ENCODE measurements at regions not wholly inside any gene's neighbourhood (a gene's known extent, or its start where the extent isn't known, plus 50 kb on each side); places are given as distances from the start of the nearest gene placed in this dataset.
A peak's percentile ranks its signal among the peaks of the same experiment; 100 is the strongest.

DNA sequence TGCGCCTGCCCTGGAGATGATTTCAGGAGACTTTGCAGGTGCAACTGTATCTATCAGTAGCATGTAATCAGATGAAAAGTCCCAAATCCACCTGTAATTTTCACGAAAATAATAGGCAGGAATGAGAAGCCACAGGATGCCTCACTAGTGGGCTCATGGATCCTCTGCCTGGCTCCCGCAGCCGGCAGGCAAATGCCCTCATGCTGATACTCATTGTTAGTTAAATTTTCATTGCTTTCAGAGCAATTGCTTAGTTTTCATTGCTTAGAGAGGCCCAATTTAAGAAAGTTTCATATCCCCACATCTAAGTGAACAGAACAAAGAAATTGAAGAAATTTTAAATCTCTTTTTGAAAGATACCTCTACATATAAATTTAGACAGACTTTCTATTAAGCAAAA, 57.6 kb upstream of the CTDP1 start:
- intact Hi-C loops (cut with DNase I), result loop anchor here in 1 of 2 donors (10.0 kb wide), 1 partner anchor 57 kb away; no protein-coding TSS in a partner anchor
- no peak for DNase-seq (ENCODE audit: low spot score)

GRCh38 chr18:79624356-79625170, 55.0 kb upstream of the CTDP1 start:
- intact Hi-C loops (cut with DNase I), result loop anchor here in 1 of 2 donors (10.0 kb wide), 1 partner anchor 60 kb away; no protein-coding TSS in a partner anchor
- peak; percentile 24 for DNase-seq (ENCODE audit: low spot score)

- peak; percentile 70 for DNase-seq (ENCODE audit: low spot score)
- intact Hi-C loops (cut with DNase I), result loop anchor here in 1 of 2 donors (10.0 kb wide), 1 partner anchor 61 kb away; no protein-coding TSS in a partner anchor
Measured at GRCh38 chr18:79625195-79625923, 54.2 kb upstream of the CTDP1 start.

DNA sequence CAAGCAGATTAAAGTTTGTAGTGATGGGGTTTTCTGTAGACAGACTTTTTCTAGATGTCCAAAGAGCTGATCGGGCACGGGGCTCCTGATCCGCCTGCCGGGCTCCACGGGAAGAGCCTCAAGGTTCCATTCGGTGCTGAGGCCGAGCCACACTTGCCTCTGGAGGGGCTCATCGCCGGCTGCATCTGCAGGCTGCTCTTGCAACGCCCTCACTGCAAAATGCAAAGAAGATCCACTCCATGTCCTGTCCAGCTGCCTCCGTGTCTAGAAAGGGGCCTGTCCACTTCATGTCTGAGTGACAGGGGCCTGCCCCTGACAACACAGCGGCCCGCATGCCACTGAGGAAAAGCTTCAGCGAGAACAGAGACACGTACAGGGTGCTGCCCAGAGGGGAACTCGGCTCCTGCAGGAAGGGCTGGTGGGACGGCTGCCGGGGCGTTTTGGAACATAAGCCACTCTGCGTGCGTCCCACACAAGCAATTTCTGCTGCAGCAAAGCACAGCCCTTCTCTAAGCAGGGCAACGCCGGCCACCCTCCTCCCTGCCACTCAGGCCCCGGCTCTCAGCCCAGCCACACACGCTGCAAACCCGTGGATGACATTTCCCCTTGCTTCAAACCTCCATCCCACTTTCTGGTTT, 53.6 kb upstream of the CTDP1 start:
- peak; percentile 69 for DNase-seq (ENCODE audit: low spot score)
- intact Hi-C loops (cut with DNase I), result loop anchor here in 1 of 2 donors (10.0 kb wide), 1 partner anchor 61 kb away; no protein-coding TSS in a partner anchor

GRCh38 chr18:79626905-79627749, 52.5 kb upstream of the CTDP1 start:
- peak; percentile 76 for DNase-seq (ENCODE audit: low spot score)

GRCh38 chr18:79627750-79628294, 51.8 kb upstream of the CTDP1 start:
- intact Hi-C loops (cut with DNase I), result loop anchor here in 1 of 2 donors (10.0 kb wide), 1 partner anchor 63 kb away; no protein-coding TSS in a partner anchor
- peak; percentile 42 for DNase-seq (ENCODE audit: low spot score)

More at GRCh38 chr18:79626905-79627749, 52.5 kb upstream of the CTDP1 start:
- intact Hi-C loops (cut with DNase I), result loop anchor here in 1 of 2 donors (10.0 kb wide), 1 partner anchor 62 kb away; no protein-coding TSS in a partner anchor

DNA sequence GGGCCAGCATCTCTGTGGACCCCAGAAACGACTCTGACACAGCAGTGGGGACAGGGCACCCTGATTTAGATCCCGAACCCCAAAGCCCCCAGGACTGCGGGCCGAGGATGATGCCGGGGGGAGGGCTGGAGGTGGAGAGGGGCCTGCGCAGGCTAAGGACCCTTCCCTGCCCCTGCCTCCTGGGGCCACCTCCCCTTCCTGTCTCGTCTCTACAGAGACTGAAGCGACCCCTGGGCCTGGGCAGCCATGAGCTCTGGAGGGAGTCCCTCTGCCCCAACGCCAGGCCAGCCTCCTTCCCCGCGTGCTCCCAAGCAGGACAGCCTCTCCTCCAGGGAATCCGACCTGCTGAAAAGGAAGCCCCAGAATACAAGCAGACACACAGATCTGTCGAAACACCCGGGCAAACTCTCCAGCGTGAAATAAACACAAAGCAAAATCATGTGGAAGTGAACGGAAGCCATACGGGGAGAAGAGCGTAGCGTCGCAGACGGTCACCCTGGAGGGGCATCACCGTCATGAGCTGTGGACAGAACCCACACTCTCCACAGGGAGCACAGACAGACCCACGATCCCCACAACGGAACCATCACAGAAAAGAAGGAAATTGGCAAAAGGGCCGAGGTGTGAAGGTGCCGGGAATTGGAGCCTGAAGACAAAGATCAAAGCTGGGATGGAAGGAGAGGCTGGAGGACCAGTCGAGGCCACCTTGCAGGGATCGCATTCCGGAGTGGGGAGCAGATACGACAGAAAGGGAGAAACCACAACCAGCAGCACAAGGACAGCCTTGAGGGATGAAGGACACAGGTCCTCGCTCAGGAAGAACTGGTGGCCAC, 51.0 kb upstream of the CTDP1 start:
- peak; percentile 77 for DNase-seq (ENCODE audit: low spot score)
- intact Hi-C loops (cut with DNase I), result loop anchor here in 1 of 2 donors (10.0 kb wide), 1 partner anchor 64 kb away; no protein-coding TSS in a partner anchor

DNA sequence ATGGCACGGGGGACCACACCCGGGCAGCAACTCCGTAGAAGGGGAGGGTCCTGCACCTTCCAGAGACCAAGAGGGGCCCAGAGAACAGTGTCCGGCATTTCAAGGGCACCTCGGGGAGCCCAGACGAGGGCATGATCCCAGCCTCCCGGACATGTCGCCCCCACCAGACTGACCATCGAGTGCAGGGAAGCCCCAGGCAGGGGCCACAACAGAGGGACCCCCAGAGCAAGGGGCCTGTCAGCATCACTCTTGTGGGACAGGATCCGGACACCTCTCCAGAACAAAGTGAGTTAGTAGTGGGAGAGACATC, 50.4 kb upstream of the CTDP1 start:
- peak; percentile 62 for DNase-seq (ENCODE audit: low spot score)
- intact Hi-C loops (cut with DNase I), result loop anchor here in 1 of 2 donors (10.0 kb wide), 1 partner anchor 64 kb away; no protein-coding TSS in a partner anchor

- DNase-seq (ENCODE audit: low spot score), result no peak
- intact Hi-C loops (cut with DNase I), result loop anchor here in 1 of 2 donors (10.0 kb wide), 1 partner anchor 65 kb away; no protein-coding TSS in a partner anchor
Measured at GRCh38 chr18:79629606-79630005, 50.0 kb upstream of the CTDP1 start.
